Neural cell (in vitro differentiated cells): ENCODE measurements at regions not wholly inside any gene's neighbourhood (a gene's known extent, or its start where the extent isn't known, plus 50 kb on each side); places are given as distances from the start of the nearest gene placed in this dataset.

Experiments
- CTCF ChIP-seq: fragments of 450-650 bp; IDR thresholded peaks from 2 replicates; pipeline ENCODE4 v1.5.1; 2014; ENCODE audit warnings: antibody characterized with exemption, mild to moderate bottlenecking, moderate library complexity; ENCODE audit not compliant: poor library complexity, severe bottlenecking
- EP300 ChIP-seq: fragments of 450-650 bp; conservative IDR thresholded peaks from 2 replicates; pipeline ENCODE4 v1.6.1; 2014; ENCODE audit warnings: antibody characterized with exemption, mild to moderate bottlenecking, moderate library complexity; ENCODE audit not compliant: poor library complexity, severe bottlenecking
- EZH2 ChIP-seq: fragments of 200-600, 300-800 bp; shearing (Covaris generic), sonication (generic); IDR thresholded peaks from 2 replicates; pipeline ENCODE4 v1.6.1; 2014; ENCODE audit warnings: antibody characterized with exemption, low read length, borderline replicate concordance, mild to moderate bottlenecking; ENCODE audit not compliant: insufficient read depth, poor library complexity, severe bottlenecking
- MXI1 ChIP-seq: fragments of 450-650 bp; conservative IDR thresholded peaks from 2 replicates; pipeline ENCODE4 v1.6.1; 2014; ENCODE audit warnings: antibody characterized with exemption, mild to moderate bottlenecking; ENCODE audit not compliant: poor library complexity, severe bottlenecking
- POLR2AphosphoS5 ChIP-seq: IDR thresholded peaks from 2 replicates; pipeline ENCODE4 v1.6.1; 2012
- RAD21 ChIP-seq: fragments of 450-650 bp; conservative IDR thresholded peaks from 2 replicates; pipeline ENCODE4 v1.6.1; 2014; ENCODE audit warnings: antibody characterized with exemption, mild to moderate bottlenecking, moderate library complexity
- SMC3 ChIP-seq: fragments of 450-650 bp; conservative IDR thresholded peaks from 2 replicates; pipeline ENCODE4 v1.6.1; 2014; ENCODE audit warnings: antibody characterized with exemption, mild to moderate bottlenecking, moderate library complexity; ENCODE audit not compliant: poor library complexity
- TAF1 ChIP-seq: IDR thresholded peaks from 2 replicates; pipeline ENCODE4 v1.6.1; 2012; ENCODE audit warnings: low read depth

GRCh38 chr3:82281205-82281604 is 519.8 kb upstream of the GBE1 start:
- TF ChIP-seq CTCF: no peak
- no peak for TF ChIP-seq SMC3
- no peak for TF ChIP-seq TAF1
- TF ChIP-seq RAD21: no peak
- TF ChIP-seq EP300: no peak
- TF ChIP-seq POLR2AphosphoS5: no peak
- TF ChIP-seq MXI1: no peak
- TF ChIP-seq EZH2: no peak
